ENCODE measurements at regions not wholly inside any gene's neighbourhood (a gene's known extent, or its start where the extent isn't known, plus 50 kb on each side); places are given as distances from the start of the nearest gene placed in this dataset.
A peak's percentile ranks its signal among the peaks of the same experiment; 100 is the strongest.

DNA sequence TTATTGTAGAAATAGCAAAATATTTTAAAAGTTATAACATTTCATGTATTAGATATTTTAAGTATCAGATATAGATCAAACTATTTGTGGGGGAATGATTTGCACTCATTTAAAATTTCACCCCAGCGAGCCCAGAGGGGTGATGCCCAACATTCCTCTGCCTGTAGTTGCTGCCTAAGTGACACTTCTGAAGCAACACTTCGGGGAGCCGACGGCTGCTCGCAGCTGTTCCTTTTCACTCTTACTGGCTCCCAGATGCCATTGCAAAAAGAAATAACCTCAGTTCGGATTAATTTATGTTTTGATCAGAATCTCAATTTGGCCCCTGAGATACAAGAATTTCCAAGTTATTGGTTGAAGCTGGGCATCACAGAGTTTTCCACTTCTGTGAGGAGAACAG is 603.8 kb downstream of the PLCL1 start:
- DNase-seq (ENCODE audit: low read depth): no peak

DNA sequence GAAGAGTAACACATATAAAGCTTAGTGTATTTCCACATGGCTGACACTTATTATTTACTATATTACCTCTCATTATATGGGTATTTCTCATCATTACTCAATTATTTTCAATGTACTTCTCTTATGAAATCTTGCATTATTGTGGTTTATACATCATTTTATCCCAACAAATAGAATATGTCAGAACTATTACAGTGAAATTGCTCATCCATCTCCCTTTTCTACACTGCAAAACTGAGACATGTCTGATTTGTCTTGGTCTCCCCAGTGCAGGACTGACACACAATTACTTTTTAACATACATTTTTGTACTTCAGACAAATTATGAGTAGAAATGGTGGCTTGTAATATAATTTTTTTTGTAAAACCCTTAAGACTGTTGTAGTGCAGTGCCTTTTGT is 600.9 kb downstream of the PLCL1 start:
- DNase-seq (ENCODE audit: low read depth): no peak

DNA sequence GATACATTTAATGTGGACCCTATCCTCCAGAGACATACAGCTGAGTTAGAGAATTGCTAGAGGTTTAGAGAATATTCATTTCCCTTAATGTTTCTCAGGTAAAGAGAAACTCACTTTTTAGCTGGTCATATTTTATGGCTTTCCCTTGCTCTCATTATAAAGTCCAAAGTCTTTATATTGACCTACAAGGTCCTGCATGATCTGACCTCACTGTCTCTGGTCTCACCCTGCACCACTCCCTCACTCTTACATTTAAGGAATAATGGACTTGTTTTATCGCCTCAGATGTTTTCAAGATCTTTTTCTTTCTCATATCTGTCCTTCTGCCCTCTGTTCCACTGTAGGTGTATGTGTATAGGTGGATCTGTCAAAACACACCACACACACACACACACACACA is 597.3 kb downstream of the PLCL1 start:
- no peak for DNase-seq (ENCODE audit: low read depth)

DNA sequence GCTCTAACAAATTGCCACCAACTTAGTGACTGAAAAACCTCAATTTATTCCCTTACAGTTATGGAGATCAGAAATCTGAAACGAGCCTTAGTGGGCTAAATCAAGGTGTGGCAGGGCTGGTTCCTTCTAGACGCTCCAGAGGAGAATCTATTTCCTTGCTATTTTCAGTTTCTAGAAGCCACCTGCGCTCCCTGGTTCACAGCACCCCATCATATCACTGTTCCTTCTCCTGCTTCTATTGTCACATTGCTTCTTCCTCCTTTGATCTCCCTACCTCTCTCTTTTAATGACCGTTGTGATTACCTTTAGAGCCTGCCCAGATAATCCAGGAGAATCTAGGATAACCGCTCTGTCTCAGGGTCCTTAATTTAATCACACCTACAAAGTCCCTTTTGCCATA is 596.6 kb downstream of the PLCL1 start:
- no peak for DNase-seq (ENCODE audit: low read depth)

DNA sequence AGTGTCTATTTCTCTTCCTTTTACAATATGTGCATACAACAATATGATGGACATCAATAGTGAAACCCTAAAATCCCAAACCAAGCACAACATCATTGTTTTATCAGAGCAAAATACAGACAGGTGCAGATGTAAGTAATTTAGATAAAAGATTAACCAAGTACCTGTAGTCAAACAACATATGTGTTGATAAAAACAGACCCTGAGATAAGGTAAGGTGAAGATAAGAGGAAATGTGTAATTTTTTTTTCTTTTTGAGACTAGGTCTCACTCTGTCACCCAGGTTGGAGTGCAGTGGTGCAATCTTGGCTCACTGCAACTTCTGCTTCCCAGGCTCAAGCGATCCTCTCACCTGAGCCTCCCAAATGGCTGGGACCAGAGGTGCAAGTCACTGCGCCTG is 589.8 kb downstream of the PLCL1 start:
- DNase-seq (ENCODE audit: low read depth): no peak

DNA sequence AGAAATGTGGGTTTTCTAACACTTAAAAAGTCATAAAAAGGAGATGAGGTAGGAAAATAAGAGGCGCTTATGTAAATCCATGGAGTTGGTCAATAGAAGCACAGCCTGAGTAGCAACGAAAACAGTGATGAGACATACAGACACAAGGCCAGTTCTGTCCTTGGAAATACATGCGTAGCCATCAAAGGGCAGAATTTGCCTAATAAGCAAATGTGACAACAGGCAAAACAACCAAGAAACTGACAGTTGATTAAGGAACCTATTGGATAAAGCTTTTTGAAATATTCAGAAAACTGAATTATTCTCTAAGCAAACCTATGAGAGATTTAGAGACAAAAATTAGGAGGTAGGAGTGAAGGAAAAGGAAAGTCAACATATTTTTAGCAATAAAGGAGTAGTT is 586.3 kb downstream of the PLCL1 start:
- DNase-seq (ENCODE audit: low read depth): no peak

DNA sequence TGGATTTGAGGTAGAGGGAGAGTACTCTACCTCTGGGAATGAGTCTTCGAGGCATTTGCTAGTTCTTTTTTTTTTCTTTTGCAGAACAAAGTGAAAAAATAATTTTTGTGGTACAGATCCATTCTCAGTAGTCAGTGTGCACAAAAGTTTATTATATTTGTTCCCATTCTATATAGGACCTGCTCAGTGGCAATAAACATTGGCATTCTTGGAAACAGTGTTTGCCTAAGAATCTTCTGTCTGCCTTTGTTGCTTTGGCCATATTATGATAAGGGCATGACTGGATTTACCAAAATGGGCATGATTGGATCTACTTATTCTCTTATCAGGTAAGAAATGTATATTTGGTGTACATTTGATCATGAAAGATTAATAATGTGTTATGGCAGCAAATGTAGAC is 583.3 kb downstream of the PLCL1 start:
- no peak for DNase-seq (ENCODE audit: low read depth)

DNA sequence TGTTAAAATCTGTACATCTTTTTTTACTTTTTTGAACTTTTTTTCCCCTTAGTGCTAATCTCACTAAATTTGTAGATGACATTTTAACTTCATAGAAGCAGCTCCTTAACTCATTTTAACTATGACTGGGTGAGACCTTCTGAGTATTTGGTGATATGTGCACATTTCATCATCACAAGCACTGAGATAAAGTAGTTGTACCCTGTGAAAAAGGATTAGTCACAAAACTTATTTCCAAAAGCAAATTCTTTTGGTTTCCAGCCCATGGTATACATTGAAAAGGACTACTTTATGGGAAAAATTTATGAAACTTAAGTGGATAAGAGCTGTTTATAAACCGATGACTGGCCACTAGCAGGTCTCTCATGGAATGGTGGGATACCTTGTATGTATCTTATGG is 581.5 kb downstream of the PLCL1 start:
- no peak for DNase-seq (ENCODE audit: low read depth)

DNA sequence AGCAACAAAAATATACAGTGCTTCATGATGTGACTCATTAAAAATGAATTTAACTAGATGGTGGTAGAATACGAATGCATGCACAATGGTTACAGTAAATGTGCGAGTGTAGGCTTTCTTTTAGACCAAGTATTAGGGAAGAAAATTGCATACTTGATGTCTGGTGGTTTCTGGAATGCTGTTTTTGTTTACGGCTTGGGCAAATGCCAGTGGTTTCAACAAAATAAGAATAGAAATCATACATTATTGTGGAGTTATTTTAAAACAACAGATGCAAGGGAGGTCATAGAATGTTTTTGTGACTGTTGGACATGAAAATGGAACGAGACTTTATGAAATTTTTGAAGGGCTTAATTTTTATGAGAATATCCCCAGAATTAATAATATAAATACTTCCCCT is 580.9 kb downstream of the PLCL1 start:
- DNase-seq (ENCODE audit: low read depth): no peak

DNA sequence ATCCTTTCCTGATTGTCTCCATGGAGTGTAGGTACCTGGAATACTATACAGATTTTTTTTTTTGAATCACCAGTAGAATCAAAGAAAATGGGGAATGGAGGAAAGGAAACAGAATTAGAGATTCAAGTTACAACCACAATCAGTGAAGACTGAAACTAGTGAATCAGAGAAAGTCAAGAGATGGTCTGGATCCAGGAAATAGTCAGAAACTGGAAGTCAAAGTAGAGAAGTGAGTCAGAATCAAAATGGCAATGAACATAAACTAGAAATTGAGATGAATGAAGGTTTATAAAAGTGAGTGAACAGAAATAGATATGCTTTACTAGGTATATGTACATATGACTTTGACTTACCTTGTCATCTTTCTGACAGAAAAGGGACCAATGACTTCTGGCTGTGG is 579.0 kb downstream of the PLCL1 start:
- no peak for DNase-seq (ENCODE audit: low read depth)

DNA sequence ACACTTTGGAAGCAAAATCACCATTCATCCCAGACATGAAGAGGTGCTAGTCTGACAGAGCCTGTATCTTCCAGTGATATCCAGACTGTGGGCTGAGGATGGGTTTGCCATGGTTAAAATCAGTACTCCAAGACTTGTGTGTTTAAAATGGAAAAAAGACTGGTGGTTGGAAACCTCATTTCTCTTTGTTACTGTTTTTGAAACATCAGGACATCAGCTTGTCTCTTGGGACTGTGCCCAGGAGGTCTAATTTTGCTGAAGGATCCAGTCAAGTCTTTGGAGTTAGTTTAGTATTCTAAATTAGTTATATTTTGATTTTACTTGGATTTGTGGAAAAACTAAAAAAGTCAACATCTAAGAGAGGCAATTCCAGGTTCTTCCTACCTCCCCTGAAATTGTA is 578.4 kb downstream of the PLCL1 start:
- no peak for DNase-seq (ENCODE audit: low read depth)

DNA sequence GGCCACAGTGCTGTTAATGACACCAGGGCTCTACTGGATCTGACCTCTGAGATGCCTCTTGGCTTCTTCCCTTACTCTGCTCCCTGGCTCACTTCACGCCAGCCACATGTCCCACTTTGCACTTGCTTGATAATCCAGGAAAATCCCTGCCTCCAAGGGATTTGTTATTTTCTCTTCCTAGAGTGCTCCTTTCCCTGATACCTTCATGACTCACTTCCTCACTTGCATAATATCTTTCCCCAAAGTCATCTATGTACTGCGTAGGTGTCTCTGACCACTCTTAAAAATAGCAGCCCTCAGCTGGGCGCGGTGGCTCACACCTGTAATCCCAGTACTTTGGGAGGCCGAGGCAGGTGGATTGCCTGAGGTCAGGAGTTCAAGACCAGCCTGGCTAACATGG is 572.3 kb downstream of the PLCL1 start:
- DNase-seq (ENCODE audit: low read depth): no peak

DNA sequence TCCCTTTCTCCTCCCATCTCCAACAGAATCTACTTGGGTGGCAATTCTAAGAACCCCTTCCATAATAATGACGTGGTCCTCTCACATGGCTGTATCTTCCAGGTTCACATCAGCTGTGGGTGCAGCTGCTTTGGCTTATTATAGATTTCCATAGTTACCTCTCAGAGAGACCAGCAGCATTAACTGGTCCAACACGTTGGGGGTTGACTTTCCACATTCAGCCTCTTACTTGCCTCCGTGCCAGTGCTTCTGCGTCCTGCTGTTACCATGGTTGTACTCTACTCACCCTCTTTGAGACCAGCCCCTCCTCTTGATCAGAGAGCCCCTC is 570.7 kb downstream of the PLCL1 start:
- no peak for DNase-seq (ENCODE audit: low read depth)

DNA sequence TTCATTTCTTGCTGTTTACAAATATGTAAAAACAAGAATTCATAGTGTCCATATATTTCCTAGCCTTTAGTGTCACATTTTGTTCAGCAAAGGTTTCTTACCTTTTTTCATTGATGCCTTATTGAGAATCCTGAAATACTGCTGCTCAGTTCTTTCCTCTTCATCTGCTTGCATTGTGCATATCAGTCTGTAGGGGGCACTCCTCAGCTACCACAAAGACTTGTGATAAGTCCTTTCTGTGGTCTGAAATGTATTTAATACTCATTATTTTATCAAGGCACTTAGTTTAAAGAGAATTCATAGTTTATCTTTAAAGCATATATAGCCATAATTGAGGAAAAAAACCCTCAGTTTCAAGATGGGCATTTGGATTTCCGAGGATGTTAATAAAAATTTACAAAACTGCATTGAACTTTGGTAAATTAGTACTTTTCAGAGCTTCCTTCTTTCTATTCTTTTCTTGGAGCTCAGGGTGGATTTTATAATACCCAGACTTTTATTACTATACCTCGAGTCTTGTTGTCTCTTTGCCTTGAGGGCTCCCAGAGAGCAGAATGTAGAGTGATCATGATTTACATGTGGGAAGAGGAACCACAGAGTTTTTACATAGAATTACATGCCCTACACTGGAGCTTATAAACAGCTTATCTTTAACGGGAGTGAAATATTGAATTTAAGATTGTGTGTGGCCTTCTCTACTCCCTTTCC is 570.1 kb downstream of the PLCL1 start:
- DNase-seq (ENCODE audit: low read depth): peak; percentile 69

DNA sequence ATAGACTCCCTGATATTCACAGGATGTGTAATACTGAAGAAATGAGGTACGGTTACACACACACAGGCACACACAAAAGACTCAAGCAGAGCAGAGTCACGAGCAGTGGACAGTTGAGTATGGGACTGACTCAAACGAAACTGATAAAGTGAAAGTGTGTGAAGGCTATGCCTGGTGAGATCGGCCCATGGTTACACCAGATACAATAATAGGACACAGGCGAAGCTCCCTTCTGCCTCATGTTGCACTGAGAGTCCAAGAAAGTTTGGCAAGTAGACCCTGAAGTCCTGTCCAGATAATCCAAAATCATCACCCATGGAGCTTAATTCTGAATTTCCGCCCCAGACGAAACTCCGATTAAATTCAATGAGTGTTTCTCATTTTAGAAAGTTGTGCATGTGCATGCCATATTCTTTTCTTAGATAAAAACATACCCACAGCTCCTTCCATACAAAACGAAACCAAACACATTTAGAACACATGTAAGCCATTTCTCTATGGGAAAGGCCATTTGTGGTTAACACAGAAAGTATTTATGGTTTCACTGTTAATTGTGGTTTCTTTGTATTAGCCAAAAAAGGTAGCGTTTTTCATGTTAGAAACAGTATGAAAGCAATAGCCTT is 567.6 kb downstream of the PLCL1 start:
- DNase-seq (ENCODE audit: low read depth): peak; percentile 67

DNA sequence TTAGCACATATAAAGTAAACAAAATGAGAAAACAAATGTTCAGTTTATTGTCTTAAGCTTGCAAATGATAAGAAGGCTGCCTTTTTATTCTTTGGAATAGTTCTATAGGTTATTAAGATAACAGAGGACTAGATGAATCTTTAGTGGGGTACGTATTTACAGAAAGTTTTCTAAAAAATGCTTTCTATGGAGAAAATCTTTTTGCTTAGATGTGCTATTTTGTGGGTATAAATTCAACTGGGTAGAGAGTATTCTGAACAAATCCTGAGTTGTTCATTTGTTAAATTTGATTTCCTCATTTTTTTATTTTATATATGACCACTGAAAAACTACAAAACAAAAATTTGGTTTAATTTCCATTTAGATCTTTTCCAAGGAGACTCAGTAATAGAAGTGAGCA is 566.9 kb downstream of the PLCL1 start:
- no peak for DNase-seq (ENCODE audit: low read depth)

DNA sequence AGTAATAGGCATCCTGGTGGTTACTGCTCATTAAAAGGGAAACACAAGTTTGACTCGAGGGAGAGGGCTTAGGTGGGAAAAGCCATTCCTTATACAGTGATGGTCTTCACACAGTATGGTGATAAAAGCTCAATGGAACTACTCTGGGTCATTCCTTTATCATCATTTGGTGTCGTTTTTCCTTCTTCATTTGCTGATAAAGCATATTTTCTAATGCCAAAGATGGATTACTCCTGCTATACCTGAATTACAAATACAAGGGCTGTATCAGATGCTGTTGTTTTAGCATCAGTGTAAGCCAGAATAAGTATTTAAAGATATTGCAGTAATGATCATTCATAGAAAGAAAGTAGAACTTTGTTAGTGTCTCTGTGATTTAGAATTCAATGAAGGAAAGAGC is 563.7 kb downstream of the PLCL1 start:
- DNase-seq (ENCODE audit: low read depth): no peak

DNA sequence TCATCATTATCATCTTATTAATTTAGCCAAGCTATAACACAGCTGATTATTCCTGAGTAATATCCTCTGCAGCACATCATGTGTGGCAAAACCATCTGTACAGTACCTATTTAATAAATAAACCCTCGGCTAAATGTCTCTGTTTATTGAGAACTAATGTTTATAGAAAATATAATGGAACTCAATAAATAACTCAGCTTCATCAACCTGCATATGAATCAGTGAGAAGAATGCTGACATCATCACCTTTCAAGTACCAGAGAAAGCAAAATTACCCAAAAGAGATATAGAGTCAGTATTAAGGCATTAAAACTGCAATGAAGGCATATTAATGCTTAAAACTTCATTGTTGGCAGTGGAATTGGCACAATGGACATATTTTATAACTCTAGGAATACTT is 558.3 kb downstream of the PLCL1 start:
- no peak for DNase-seq (ENCODE audit: low read depth)

DNA sequence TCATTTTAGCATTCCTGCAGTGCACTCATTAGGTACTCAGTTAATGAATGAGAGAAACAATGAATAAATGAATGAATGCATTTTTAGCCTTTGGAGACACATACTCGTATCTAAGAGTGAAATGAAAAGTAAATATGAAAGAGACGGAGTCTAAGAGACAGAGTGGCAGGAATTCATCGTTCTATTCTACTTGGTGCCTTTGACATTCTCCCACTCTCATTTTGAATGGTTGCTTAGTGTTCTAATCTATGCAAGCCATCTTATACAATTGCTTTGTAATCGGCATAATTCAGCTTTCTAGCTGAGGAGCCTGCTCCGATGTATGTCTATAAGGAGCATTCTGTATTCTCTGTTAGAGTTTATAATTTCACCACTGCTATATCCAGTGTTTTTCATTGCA is 554.9 kb downstream of the PLCL1 start:
- no peak for DNase-seq (ENCODE audit: low read depth)

DNA sequence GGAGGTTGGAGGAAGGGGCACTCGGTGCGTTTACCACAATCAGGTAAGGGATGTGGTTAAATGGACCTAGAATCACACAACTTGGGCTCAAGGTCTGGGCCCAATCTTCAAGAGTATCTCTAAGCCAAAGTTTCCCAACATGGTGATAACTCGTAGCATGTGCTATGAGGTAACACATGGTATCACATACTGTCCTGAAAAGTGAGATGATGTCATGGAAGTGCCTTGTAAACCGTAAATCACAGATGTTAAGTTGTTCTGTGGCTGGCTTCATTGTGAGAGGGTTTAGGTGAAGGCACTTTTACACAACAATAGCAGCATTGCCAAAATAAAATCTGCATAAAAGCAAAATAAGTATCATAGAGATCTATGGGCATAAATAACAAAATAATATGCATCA is 551.8 kb downstream of the PLCL1 start:
- no peak for DNase-seq (ENCODE audit: low read depth)

DNA sequence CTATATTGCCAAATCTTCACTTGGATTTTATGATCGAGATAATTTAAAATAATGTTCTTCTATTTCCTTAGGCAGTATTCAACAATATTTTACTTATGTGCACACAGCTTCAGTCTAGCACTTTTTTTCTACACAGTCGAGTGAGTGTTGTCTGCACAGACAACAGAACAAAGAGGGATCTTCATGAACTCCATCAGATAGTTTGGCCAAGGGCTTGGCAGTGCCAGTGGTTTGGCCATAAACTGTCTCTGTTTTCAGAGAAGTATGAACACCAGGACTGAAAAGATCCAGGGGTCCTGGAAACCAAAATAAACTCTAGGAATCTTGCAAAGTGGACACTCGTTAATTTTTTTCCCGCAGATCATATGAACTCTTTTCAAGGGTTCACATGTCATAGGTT is 547.3 kb downstream of the PLCL1 start:
- no peak for DNase-seq (ENCODE audit: low read depth)

DNA sequence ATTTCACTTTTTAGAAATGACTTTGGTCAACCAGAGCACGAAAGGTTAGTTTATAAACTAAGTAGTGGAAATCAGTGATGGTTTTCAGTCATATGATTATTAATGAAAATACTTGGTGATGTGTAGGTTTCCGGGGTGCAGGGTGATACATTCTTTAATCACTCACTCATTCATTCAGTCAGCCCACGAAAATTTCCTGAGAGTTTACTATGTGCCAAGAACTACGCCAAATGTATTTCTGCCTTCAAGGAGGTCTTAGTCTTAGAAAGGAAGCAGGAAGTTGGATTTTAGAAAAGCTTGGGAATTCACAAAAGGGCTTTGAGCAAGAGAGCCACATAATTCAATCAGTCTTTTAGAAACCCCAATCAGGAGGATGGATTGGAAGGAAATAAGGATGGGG is 543.6 kb downstream of the PLCL1 start:
- no peak for DNase-seq (ENCODE audit: low read depth)

DNA sequence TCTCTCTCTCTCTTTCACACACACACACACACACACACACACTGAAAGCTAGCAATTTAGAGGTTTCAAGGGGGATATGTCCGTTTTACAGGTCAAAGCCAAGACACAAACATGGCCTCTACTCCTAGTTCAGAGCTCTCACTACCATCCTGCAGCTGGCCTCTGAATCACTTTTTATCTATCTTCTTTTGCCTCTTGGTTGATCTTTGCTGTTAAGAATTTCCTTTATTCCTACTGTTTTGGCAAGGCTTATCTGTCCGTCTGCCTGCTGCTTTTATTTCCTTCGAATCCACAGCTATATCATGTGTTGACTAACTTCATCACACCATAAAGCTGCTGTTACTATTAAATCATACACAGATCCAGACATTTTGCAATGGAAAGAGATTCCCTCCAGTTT is 543.0 kb downstream of the PLCL1 start:
- DNase-seq (ENCODE audit: low read depth): no peak

DNA sequence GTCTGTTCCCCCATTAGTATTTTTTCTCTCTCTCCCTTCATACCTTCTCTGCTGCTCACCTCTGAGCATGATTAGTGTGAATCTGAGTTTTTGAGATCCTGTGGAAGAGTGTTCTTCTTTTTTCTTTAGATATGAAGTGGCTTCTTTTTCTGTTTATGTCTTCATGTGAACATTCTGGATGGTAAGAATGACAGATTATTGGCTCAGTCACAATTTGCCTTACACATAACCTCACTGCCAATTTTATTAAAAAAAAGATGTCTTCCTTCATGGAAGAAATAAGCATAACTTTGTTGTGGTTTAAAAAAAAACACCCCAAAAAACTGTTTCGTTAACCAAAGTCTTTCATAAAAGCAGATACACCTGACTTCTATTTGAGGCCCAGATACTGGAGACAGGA is 539.1 kb downstream of the PLCL1 start:
- DNase-seq (ENCODE audit: low read depth): no peak

DNA sequence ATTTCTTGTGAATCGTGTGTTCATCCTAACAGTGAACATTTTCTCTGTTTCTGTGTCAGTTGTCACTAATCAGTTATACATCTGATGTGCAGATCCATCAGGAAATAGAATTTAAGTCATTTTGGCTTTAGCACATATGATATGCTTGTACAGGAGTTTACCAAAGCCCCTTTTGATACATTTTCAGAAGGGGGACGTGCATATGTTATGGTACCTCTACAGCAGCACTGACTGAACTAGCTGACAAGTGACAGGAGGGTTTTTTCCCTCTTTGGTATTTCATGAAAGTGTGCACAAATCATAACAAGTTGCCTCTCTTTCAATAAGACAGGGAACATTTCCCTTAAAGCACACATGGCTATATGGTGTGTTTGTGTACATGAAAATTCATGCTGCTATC is 536.5 kb downstream of the PLCL1 start:
- DNase-seq (ENCODE audit: low read depth): no peak

Measured in fibroblast of gingiva (primary cell).